UCSD-AML1 (cell line): ENCODE measurements at regions not wholly inside any gene's neighbourhood (a gene's known extent, or its start where the extent isn't known, plus 50 kb on each side); places are given as distances from the start of the nearest gene placed in this dataset.
A peak's percentile ranks its signal among the peaks of the same experiment; 100 is the strongest.

Experiments
- DNase-seq: peaks from one replicate; lab custom pipeline; 2025; ENCODE audit not compliant: unreplicated experiment; lab: John Stamatoyannopoulos, UW

DNA sequence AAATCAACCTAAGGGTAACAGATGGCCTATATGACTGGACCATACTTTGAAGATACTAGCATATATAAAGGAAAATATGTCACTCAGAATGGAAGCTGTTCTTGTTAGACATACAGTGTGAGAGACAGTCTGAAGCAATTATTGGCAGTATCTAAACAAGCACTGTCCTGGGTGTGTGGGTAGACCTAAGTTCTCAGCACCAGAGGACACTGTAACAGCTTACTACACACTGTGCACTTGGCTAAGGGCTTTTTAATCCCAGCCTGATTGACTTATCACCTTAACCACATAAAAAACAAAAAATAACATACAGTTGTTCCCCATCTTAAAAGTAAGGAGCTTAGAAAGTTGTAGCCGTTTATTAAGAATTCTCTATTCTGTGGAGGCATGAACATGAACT, 1066.1 kb upstream of the FANCL start:
- no peak for DNase-seq

DNA sequence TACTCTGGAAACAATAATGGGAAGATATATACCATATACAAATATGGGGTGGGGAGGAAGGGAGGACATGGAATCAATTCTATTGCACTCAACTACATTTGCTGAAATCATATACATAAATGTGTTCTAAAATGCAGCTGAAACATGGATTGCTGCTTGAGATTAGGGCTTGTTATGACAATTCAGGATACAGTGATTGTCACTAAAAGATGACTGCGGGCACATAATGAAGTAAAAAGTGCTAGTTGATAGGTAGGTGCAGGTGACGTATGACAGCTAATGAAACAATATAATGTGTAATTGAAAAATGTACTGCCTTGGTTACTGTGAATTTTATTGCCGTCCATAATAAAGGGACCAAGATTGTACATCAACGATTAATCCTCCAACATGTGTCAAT, 1062.1 kb upstream of the FANCL start:
- no peak for DNase-seq

DNA sequence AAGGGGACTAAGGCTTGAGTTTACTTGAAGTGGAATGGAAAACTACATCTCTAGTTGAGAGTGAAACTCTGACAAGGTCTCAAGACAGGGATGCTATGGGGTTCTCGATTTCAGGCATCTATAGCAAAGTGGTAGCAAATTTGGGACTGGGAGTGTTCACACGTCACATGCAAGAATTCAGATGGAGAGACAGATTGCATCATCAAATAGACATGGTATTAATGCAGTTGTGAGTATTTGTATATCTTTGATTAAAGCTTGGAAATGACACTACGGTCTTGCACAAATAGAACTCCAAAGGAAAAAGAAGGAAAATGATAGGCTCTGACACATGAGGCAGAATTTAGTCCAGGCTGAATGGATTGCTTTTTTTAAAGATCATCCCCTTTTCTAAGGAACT, 1061.6 kb upstream of the FANCL start:
- DNase-seq: no peak

DNA sequence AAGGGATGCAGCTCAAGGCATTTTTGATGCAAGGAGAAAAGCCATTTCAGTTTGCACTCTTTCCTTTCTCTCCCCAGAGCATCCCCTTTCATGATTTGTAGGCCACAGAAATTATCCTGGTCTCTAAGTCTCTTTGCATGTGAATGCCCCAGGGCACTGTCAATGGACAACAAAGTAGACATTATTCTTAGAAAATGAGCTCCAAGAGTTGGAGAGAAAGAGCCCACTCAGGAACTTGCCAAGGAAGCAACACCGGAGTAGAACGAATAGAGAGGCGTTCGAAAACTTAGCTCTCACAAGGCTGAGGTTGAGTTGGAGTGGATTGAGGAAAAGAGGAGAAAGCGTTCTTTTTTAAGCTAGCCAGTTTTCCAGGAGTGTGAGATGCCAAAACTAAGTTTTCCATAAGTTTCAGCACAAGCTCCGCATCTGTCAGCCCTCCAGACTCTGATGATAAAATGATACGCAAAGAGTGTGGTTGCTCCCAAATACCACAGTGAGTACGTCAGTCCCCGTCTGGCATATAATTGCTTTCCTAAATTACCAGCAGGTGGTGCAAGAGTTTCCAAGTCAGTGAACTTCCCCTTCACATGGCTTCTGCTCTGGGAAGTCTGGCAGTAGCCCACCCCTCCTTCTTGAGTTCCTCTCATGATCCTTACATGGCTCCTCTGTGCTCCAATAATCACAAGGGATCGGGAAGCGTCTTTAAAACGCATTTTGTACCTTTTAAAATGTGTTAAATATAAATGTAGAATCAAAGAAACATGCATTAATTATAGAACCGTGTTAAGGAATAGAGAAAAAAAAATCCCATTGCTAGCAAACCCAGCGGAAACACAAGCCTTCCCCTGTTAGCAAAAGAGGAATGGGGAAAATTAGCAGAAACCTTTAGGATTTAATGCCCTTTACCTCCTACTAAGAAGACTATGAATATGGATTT, 1060.6 kb upstream of the FANCL start:
- peak; percentile 14 for DNase-seq

DNA sequence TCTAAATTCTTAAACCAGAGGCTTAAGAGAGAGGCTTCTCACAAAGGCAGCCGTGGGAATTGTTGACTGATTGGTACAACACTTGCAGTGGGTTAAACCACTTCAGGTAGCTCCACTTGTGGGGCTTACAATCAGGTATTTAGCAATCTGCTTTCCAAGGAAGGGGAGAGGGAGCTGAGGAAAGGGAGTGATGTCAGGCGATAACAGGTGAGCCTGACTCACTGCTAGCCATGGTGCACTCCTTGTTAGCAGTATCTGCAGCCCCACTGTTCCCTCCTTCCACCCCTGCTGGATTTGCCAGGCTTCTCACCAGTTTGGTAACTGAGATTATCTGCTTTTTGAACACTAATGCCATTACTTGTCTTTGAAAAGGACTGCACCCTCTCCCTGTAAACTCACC, 1056.7 kb upstream of the FANCL start:
- DNase-seq: no peak

DNA sequence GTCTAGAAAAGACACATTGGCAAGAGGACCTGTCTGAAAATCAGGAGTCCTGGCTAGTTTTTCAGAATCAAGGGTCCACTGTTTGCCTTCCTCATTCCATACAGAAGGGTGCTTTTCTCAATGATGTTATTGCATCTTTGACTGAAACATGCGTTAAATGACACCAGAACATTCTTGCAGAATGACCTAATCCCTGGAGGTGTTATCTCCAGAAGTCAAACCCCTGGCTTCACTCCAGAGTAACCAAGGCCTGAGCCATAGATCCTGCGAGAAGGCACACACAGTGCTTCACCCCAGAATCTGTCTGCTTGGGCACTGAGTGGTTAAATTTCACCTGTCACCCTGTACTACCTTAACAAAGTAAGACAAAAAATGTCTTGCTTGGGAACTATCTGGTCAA, 1055.2 kb upstream of the FANCL start:
- DNase-seq: no peak

DNA sequence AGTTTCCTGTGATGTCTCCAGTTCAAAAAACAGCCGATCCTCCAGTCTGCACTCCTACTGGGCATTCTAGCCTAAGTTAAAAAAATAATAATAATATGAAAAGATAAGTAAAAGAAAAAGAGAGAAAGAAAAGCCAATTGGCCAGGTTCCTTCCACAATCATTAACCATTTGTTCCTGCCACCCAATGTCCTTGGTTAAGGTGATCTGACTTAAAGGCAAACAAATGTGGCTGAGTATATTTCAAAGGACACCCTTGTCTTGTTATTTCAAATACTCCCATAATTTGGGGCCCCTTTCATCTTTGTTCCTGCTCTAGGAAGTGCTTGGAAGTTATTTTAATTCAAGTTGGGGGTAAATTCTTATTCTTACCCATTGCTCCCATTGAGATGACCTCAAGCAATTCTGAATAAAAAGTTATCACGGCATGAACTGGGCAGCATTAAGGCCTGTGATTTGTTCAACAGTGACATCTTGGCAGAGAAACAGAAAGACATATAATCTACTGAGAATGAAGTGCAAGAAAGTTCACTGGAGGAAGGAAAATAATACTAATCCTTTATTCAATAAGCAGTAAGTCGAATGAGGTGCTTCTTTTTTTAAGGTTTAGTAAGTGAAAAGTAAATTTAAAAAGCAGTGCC, 1054.5 kb upstream of the FANCL start:
- no peak for DNase-seq

DNA sequence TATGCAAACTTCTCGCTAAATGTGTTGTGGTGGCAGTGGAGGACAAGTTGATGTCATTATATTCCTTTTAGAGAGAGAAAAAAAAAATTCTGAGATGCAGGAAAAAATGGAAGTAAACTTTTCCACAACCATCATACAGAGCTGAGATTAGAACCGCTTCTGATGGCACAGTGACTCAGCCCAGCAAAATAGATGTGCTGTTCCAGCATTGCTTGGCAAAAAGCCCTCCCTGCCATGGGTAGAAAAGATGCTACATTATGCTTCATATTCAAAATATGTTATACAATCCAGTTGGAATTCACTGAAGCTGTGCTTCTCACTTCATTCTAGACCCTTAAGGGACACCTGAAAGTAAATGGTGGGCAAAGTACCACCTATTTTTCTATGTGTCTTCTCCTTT, 1047.6 kb upstream of the FANCL start:
- DNase-seq: no peak

DNA sequence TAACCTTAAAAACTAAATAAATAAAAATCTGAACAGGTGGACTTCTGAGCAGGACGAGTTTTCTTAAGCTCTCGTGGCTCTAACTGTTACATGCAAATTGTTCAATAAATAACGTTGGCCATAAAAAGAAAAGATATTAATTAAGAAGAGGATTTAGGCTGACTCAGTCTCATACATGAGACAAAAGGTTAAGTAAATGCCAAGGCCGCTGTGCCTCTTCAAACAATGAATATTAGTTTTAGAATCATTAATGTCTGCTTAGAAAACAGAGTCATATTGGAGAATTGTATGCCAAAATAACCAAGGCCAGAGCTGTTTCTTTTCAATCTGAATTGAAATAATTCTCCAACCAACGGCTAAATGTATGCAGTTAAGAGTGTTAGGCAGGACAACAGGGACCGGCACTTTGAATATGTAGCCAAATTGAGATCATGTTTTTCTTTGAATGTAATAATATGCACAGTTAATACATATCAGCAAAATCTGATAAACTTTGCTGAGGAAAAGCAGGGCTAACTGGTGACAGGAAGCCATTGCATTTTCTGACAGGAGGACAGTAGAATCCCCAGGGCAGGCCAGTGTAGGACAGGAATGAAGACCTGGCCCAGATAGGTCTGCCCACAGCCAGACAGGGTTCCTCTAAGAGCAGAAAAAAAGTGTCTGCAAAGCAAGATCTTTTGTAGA, 1041.4 kb upstream of the FANCL start:
- no peak for DNase-seq

DNA sequence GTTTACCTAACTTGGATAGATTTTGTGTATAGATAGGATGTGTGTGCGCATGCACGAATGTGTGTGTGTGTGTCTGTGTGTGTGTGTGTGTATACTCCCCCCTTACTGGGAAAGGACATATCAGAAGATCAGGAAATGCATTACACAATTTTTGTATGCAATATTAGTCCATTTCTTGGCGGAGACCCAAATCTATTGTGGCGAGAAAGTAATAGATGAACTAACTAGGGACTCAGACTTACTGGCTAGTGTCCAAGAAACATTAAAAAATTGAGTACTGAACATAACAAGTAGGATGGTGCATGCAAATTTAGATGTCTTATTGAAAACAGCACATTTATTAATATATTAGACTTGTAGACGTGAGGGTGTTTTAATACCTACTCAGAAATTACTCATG, 1036.5 kb upstream of the FANCL start:
- DNase-seq: no peak

DNA sequence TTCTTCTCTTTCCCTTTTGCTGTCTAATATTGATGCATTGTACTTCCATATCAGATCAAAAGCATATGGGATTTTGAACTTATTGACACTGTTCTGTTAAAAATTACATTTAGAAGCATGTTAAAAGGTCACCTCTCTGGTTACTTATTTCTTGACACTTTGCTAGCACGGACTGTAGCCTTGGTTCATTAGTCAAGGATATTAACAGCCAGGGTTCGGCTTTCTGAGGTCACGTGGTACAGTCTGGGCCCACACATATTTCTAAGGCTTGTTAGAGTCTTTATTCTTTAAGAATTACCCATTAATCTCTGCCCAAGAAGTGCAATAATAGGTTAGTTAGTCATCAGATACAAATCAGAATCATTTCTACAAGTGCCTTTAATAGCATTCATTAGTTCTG, 1035.8 kb upstream of the FANCL start:
- DNase-seq: no peak

DNA sequence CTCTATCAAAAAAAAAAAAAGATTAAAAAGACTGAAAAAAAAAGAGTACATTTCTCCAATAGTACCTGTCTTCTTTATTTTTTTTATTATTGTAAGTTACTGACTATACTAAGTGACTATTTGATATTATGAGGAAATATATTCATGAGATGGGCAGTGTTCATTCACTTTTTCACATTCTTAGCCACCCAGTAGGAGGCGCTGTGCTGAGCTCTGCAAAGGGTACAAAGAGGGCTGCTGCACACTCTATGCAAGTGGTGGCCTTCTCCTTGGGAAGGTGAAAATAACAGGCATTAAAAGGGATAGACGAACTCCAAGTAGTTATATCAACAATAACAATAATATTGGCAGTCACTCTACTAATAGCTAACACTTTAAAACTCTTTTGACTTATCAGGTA, 1034.9 kb upstream of the FANCL start:
- no peak for DNase-seq

DNA sequence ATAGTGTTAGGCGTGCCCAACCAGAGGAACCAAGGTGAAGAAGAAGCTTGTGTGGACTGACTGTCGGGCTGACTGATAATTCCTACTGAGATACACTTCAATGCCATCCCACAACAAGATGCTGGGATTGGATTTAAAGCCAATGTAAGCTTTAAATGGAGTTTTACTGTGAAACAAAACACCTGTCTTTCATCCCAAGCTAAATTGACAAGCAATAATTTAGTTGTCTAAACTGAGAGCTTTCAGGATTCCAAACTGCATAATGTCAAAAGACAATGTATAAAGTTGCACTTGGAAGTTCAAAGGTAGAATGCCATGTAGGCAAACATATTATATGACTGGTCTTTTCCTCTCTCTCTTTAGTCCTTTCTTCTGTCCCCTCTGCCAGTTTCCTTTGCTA, 1025.3 kb upstream of the FANCL start:
- no peak for DNase-seq

DNA sequence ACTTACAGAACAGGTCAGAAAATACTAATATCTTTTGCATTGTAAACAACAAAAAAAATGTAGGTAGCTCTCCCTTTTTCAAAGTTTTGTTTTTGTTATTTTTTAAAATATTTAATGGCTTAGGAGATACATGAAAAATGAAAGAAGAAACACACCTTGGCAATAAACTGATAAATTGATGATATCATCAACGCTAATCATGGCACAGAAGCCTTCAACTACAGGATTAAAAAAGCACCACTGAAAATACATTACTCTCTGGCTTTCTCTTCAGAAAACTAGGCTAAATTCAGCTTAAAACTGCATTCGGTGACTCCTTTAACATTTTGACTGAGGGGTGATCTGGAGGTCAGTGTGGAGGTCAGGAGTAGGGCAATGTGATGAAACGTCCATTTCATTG, 1018.8 kb upstream of the FANCL start:
- DNase-seq: no peak

DNA sequence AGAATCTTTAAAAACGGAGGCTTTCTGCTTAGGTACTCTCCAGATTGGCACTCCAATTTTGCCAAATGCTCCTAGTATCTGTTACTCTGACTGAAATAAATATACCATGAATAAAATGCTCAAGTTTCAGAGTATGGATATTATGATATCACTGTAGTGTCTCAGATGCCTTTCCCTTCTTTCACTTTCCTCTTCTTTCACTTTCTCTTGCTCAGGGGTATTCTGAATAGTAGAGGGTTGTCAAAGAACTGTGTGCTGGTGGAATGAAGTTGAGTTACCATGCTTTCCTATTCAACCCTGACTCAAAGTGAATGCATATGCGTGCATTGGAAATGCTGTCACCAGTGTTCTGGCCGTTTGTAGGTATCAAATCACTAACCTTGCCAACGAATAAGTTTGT, 1015.2 kb upstream of the FANCL start:
- DNase-seq: no peak

DNA sequence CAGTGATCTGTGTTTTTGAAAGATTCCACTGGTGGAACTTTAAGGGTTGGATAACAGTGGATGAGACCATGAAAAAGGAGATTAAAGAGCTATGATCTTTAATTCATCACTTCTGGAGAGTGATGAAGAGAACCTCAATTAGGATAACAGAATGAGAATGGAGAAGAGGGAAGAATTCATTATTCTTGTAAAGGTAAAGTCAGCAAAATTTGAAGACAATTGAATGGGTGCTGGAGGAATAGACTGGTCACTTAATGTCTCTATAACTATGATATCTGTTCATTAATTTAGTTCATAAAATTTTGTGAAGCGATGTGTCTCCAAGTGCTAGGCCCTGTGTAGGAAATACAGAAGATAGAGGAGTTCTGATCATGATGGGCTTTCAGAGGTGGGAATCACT, 1013.2 kb upstream of the FANCL start:
- DNase-seq: no peak

DNA sequence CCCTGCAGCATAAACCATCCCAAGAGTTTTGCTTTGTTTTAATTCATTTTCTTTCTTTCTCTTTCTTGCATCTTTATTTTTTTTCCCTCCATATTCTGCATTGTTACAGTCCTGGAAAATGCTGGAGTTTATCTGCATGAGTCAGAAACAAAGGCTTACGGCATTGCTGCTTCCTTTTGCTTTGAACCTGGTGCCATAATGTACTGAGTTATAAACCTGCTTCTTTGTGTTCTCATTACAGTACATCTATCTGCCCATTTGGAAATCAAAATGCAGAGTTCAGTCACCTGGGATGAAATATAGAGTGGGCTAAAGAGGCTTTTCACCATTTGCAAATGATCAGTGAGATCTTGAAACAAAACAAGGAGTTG, 1009.2 kb upstream of the FANCL start:
- DNase-seq: no peak

DNA sequence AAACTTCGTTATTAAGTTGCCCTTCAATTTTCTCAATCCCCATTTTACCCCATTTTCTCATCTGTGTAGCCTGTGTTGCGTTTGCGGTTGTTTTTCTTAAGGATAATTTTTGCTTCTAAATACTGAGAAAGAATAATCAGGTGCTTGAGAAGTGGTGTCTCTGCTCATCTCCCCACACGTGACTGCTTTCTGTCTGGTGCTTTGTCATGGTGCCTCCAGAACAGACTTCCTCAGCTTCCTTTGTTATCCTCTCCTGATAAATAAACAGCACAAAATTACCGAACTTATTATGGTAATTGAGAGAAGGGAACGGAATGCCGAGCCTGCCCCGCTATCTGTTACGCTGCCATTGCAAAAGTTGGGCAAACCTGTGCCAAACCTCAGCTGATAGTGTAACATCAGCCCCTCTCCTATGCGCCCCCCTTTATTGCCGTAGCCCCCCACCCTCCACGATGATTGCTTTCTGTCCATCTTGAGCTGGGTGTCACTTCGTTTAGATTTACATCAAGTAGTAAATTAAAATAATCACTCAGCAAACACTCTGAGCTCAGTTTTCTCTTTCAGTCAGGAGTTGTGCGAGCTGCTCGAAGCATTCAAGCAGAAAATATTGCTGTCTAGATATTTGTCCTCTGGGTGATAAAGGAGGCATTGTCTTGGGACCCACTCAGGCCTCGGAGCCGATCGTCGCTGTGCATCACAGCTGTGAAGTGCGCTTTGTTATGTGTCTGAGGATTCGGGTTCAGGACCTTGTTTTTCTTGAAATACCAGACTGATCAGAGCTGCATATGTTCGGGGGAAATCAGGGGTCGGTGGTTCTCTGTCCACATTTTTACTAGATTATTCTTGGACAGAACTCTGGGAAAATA, 1008.5 kb upstream of the FANCL start:
- no peak for DNase-seq

DNA sequence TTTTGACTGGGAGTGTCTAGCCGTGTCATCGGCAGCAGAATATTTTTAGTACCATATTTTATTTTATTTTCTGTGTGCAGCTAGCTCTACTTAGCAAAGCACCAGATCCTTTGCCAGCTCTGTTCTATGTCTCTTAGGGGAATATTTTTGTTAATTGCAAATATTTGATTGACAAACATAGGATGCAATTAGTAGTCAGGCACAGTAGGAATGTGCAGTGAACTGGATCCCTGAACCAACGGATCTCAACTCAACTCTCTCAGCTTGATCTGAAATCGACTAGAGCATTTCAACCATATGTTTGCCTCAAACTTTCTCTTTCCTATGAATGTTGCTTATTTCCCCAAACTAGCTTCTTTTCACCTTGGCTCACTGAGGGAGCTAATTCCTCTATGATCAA, 998.0 kb upstream of the FANCL start:
- DNase-seq: no peak

DNA sequence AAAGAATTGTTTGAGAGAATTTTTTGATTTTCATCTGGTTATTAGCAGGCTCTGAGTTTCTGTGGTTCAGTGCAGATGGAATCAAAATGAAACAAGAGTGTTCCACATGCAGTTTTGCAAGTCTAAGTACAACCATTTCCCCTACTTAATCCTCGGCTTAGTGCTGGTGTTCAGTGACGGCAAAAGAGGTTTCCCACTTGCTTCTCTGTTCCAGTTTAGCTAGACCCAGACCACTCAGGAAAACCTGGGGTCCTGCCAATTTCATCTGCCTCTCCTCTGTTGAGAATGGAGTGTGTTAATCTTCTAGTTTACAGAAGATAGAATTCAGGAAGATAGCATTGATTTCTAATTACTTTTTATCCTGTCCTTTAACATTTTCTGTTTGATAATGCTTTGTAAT, 996.2 kb upstream of the FANCL start:
- DNase-seq: no peak

DNA sequence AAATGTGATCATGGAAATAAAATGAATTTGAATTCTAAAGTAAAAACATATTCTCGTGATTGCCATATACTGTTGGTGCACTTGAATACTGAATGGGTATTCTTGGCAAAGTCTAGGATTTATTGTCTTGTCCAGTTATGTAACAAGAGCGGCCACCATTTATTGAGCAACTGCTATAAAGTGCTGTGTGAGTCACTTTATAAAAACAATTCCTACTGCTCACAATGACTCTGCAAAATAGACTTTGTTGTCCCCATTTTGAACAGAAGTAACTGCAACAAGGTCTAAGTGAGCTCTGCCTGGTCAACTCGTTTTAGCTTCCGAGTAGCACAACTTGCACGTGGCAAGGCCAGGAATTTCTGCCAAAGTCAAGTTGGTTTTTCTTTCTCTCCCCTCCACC, 995.6 kb upstream of the FANCL start:
- no peak for DNase-seq
